ENCODE measurements at regions not wholly inside any gene's neighbourhood (a gene's known extent, or its start where the extent isn't known, plus 50 kb on each side); places are given as distances from the start of the nearest gene placed in this dataset.
"Not testable (repeated sequence)": the region's sequence is repeated elsewhere in the genome, so short reads cannot be mapped to it uniquely, and the experiment has no call there.

GRCh38 chr13:22944378-22944777 lies 236.4 kb upstream of the SGCG start:
- no peak overlapping the region for H3K27ac Mint-ChIP-seq (ENCODE audit: unreplicated experiment)
- no peaks in the 10 kb centered on the region for H3K4me1 Mint-ChIP-seq
- no peaks in the 10 kb centered on the region for H3K36me3 Mint-ChIP-seq (ENCODE audit: low read depth)
- no peaks in the 10 kb centered on the region for H3K27me3 Mint-ChIP-seq (ENCODE audit: low read depth)
- no peak for DNase-seq (ENCODE audit: low read depth, low spot score)
- no peaks in the 10 kb centered on the region for H3K9me3 Mint-ChIP-seq
- no peak overlapping the region for H3K4me3 Mint-ChIP-seq
- no peak for TF ChIP-seq CTCF (conservative IDR thresholded peaks at IDR 0.05)

- Mint-ChIP-seq H3K4me1 (no peaks in the 10 kb centered on the region), H3K27me3 (ENCODE audit: low read depth) (no peaks in the 10 kb centered on the region), H3K9me3 (peaks cover 5% of the 10 kb centered on the region), H3K4me3 (no peak overlapping the region), H3K27ac (ENCODE audit: unreplicated experiment) (no peak overlapping the region), H3K36me3 (ENCODE audit: low read depth) (peaks cover 5% of the 10 kb centered on the region)
- no peak for DNase-seq (ENCODE audit: low read depth, low spot score)
- TF ChIP-seq CTCF (conservative IDR thresholded peaks at IDR 0.05), result no peak
Observed at GRCh38 chr13:22945321-22946226, 235.2 kb upstream of the SGCG start.

DNA sequence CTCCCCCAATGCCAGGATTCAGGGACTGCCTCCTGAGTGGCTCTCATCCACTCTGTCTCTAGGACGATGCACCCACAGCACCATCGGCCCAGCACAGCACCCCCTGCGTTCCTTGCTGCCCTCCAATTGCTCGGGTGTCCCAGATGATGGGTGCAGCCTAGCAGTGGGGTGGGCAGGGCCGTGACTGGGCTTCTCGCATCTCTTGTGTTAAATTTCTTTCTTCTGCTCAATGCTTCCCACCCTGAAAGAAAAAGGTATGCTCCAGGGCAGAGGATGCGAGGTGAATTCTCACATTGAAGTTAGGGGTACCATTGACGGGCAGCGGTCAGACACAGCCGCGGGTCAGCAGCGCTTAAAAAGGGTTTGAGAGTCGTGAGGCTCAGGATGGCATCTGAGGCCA lies 232.4 kb upstream of the SGCG start:
- H3K9me3 Mint-ChIP-seq, result peaks cover 12% of the 10 kb centered on the region

GRCh38 chr13:22952018-22952417 lies 228.8 kb upstream of the SGCG start:
- not testable (repeated sequence) for H3K4me3 Mint-ChIP-seq; H3K27ac Mint-ChIP-seq (ENCODE audit: unreplicated experiment); H3K36me3 Mint-ChIP-seq (ENCODE audit: low read depth); H3K4me1 Mint-ChIP-seq; DNase-seq (ENCODE audit: low read depth, low spot score); H3K27me3 Mint-ChIP-seq (ENCODE audit: low read depth)
- peaks cover 12% of the 10 kb centered on the region for H3K9me3 Mint-ChIP-seq

More for the DNA sequence above, 232.4 kb upstream of the SGCG start:
- Mint-ChIP-seq H3K27me3 (ENCODE audit: low read depth) (no peaks in the 10 kb centered on the region), H3K27ac (ENCODE audit: unreplicated experiment) (no peak overlapping the region), H3K4me1 (no peaks in the 10 kb centered on the region), H3K4me3 (no peak overlapping the region), H3K36me3 (ENCODE audit: low read depth) (peaks cover 10% of the 10 kb centered on the region)
- TF ChIP-seq CTCF (conservative IDR thresholded peaks at IDR 0.05), result no peak
- no peak for DNase-seq (ENCODE audit: low read depth, low spot score)

DNA sequence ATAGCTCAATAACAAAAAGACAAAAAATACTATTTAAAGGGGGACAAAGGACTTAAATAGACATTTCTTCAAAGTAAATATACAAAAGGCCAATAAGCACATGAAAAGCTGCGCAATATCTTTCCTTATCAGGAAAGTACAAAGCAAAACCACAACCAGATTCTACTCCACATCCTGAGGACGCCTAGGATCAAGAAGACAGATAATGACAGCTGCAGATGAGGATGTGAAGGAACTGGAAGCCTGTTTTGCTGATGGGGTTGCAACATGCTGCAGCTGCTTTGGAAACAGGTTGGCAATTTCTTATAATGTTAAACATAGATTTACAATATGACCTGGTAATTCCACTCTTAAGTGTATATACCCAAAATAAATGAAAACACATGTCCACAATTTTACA lies 225.6 kb upstream of the SGCG start:
- DNase-seq (ENCODE audit: low read depth, low spot score); H3K27ac Mint-ChIP-seq (ENCODE audit: unreplicated experiment); H3K4me3 Mint-ChIP-seq; H3K4me1 Mint-ChIP-seq; H3K27me3 Mint-ChIP-seq (ENCODE audit: low read depth); H3K36me3 Mint-ChIP-seq (ENCODE audit: low read depth): not testable (repeated sequence)
- H3K9me3 Mint-ChIP-seq, result peaks cover 11% of the 10 kb centered on the region

DNA sequence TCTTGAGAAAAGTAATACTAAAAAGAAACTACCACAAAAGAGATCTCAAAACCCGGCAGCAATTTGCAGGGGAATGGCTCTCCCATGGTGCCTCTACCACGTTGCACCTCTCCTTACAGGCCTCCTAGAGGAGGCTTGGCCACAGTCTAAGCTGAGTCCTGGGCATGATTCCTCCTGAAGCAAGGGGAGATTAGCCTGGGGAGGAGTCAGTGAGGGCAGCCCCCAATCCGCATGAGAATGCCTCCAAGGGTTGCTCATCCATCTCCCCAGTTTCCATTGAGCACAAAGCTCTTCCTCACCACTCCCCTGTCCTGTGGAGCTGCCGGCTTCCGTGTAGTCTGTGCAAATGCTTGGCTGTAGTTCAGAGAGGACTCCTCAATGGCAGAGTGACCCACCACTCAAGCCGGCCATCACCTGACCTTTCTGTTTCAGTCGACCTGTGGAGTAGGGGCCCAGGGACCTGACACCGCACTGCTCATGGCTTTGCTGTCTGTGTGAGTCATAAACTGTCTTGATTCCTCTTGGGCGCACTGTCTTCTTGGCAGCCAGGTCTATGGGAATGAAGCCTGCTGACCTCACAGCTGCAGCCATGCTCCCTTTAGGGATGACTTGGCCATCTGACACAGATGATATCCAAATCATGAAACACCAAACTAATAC lies 224.2 kb upstream of the SGCG start:
- not testable (repeated sequence) for H3K27me3 Mint-ChIP-seq (ENCODE audit: low read depth); H3K36me3 Mint-ChIP-seq (ENCODE audit: low read depth); H3K27ac Mint-ChIP-seq (ENCODE audit: unreplicated experiment); DNase-seq (ENCODE audit: low read depth, low spot score); H3K4me1 Mint-ChIP-seq; H3K9me3 Mint-ChIP-seq; H3K4me3 Mint-ChIP-seq

GRCh38 chr13:22959859-22960258 lies 220.9 kb upstream of the SGCG start:
- H3K9me3 Mint-ChIP-seq; H3K27ac Mint-ChIP-seq (ENCODE audit: unreplicated experiment); DNase-seq (ENCODE audit: low read depth, low spot score); H3K4me3 Mint-ChIP-seq; H3K4me1 Mint-ChIP-seq; H3K27me3 Mint-ChIP-seq (ENCODE audit: low read depth); H3K36me3 Mint-ChIP-seq (ENCODE audit: low read depth): not testable (repeated sequence)
